ENCODE measurements at regions not wholly inside any gene's neighbourhood (a gene's known extent, or its start where the extent isn't known, plus 50 kb on each side); places are given as distances from the start of the nearest gene placed in this dataset.

DNA sequence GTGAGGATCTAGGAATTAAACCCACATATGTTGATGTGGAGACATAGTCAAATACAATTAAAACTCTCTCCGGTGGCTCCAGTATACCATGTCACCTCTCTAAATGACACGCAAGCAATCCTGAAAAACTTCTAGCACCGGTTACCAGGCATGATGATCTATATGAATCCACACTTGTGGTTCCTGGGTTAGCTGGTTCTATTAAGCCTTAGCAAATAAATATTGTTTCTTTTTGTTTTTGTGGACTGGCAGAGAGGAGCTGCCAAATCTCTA, 104.8 kb downstream of the SEC61B start:
- DNase-seq (ENCODE audit: low read depth), result no peak

DNA sequence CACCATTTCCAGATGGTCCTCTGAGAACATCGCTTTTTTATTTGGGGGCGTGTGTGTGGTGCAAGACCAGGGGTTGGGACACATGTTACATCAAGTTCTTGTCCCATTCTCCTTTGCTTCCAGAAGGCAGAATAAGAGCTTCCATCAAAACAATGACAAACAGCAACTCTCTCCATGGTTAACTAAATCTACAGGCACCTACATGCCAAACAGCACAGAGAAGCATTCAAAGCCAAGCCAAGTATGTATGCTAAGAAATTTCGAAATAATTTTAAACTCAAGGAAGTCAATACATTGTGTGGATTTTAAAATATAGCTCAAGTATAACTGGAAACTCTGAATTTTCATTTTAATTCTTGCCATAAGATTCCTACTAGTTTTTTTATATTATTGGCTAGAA, 105.6 kb downstream of the SEC61B start:
- DNase-seq (ENCODE audit: low read depth), result no peak

DNA sequence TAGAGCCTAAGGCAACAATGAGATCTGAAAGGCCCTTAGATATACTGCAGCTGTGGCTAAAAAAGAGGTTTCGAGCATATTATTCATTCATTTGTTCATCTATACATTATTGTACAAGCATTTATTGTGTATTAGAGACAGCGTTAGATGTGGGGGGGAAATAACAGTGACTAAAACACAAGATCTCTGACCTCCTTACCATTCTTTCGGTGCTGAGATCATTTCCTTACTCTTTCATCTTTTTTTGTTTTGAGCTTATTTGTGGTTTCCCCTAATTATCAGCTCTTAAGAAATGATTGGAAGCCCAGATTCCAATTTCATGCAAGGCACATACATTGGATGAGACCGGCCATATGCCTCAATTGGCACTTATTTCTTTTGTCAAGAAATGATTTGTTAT, 113.2 kb downstream of the SEC61B start:
- no peak for DNase-seq (ENCODE audit: low read depth)

DNA sequence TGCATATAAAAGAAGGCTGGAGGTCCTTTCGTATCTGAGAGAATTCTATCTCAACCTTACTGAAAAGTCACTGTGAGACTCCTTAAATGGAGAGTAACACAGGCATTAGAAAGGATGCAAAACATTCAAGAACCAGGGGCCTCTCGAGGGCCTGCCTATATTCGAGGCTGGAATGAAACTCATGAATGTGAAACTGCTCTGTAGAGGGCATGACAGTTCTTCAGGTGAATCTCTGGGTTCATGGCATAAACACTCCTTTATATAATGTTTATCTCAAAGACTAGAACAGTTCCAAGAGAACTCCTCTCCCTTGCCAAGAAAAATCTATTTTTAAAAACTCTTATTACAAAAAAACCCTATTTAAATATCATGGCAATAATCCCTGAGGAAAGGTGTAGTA, 113.9 kb downstream of the SEC61B start:
- no peak for DNase-seq (ENCODE audit: low read depth)

DNA sequence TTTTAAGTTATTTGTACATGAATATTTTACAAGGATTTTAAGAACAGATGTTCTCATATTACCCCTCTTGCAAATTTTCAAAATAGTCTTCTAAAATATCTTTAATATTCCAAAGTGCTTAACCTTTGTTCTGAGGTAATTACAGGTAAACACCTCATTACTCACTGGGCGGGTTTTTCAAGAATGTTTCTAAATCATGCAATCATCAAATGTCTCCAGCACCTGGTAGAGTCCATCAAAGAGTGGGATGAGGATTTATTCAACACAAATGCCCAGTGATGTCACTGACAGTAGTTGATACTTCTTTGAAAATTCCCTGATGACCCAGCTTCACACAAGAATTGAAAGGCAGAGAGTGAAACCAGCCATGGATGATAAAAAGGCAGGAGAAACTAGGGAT, 114.4 kb downstream of the SEC61B start:
- no peak for DNase-seq (ENCODE audit: low read depth)

- DNase-seq (ENCODE audit: low read depth), result peak; percentile 40
Observed at GRCh38 chr9:99340281-99340680, 118.2 kb downstream of the SEC61B start.

DNA sequence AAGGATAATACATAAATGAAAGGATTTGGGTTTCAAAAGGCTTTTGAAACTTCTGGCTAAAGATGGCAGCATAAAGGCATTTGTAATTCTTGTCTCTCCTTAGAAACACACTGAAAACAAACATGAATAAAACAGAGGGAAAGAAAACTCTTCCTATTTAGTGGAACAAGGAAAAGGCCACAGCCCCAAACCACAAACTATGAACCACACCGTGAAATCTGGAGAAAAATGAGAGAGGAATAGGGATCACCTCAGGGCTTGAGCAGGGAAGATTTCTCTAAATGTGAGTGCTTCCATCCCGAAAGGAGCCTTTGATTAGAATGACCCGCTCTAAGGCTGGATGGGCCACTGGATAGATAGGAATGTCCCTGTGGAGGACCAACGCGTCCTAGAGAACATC, 119.6 kb downstream of the SEC61B start:
- no peak for DNase-seq (ENCODE audit: low read depth)

DNA sequence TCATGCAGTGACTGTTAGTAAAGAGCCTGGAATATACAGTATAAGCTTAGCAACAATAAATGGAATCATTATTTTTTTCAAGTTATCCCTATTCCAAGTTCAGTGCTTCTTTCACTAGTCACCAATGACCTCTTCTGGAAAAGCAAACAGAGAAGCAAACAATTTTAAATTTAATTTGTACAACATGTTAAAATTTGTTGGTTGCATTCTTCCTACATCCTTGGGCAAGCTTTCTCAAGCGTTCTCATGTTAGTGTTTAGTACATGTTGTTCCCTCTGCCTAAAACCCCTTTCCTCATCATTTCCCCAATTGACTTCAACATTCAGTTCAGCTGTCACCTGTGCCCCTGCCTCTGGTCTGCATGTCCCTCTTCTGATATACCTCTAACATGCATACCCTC, 123.4 kb downstream of the SEC61B start:
- DNase-seq (ENCODE audit: low read depth), result no peak

- DNase-seq (ENCODE audit: low read depth), result peak; percentile 36
Observed at GRCh38 chr9:99345942-99346341, 123.9 kb downstream of the SEC61B start.

- no peak for DNase-seq (ENCODE audit: low read depth)
Observed at GRCh38 chr9:99347568-99347967, 125.5 kb downstream of the SEC61B start.

DNA sequence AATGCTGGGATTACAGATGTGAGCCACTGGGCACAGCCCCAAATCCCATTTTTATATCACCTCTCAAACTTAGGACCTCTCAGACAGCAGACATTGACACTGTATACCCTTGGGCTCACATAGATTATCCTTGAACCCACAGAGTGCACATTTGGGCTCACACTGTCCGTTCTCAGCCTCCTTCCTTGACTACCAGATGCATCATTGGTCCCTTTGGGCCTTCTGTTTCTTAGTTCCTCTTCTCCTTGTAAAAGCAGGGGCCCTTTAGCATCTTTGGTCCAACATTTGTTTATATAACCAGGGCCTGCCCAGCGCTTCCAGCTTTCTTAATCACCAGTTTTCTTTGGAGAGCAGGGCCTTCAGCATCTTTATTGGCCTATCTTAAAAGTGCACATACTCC, 126.2 kb downstream of the SEC61B start:
- no peak for DNase-seq (ENCODE audit: low read depth)

DNA sequence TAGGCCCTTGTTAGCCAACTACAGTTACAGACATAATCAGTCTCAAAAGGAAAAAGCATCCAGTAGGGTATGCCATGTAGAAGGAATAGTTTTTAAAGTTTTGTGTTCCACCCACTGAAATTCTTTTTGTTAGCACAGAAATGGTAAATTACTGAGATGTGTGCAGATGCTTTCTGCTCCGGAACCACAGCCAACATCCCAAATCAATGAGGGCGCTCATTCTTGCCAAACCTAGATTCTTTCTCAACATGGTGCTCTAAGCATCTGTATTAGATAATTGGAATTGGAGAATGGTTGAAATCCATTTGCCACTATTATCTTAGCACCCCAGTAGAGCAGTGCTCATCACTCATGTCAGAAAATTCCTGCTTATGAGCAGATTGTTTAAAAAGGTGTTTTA, 127.8 kb downstream of the SEC61B start:
- DNase-seq (ENCODE audit: low read depth), result no peak

GRCh38 chr9:99350461-99350860, 128.4 kb downstream of the SEC61B start:
- no peak for DNase-seq (ENCODE audit: low read depth)

- no peak for DNase-seq (ENCODE audit: low read depth)
Observed at GRCh38 chr9:99351647-99352046, 129.6 kb downstream of the SEC61B start.

DNA sequence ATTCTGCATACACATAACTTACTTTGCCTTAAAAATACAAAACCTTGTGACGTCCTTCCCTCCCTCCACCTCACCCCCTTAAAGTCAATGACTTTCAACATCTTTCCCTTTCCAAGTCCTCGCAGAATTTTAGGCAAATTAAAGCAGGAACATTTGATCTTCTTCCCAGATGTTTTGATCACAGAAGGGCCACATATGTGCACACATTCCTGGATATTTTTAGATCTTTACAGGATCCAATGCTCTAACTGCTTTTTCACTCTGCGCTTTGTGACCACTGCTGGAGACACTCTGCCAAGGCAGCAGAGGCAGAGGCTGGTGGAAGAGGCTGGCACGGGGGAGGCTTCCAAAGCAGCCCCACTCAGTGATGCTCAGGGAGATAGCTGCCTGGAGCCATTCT, 130.7 kb downstream of the SEC61B start:
- no peak for DNase-seq (ENCODE audit: low read depth)

- peak; percentile 82 for DNase-seq (ENCODE audit: low read depth)
Observed at GRCh38 chr9:99353408-99353807, 131.3 kb downstream of the SEC61B start.

DNA sequence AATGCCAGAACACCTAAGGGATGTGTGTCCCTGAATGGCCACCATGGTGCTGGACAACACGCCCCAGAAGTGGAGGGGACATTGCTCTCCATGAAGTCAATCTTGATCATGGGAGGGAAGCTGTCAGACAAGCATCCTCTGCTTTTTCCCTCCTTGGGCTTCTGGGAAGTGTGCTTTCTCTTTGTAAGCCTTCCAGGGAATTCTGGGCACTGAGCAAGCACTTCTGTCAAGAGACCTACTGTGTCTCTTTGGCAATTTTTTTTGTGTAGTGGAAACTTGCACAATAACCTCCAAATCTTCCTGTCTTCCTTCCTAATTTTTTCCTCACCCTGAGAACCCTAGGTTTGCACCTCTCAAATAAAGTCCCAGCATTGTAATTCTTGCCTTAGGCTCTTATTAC, 132.0 kb downstream of the SEC61B start:
- no peak for DNase-seq (ENCODE audit: low read depth)

DNA sequence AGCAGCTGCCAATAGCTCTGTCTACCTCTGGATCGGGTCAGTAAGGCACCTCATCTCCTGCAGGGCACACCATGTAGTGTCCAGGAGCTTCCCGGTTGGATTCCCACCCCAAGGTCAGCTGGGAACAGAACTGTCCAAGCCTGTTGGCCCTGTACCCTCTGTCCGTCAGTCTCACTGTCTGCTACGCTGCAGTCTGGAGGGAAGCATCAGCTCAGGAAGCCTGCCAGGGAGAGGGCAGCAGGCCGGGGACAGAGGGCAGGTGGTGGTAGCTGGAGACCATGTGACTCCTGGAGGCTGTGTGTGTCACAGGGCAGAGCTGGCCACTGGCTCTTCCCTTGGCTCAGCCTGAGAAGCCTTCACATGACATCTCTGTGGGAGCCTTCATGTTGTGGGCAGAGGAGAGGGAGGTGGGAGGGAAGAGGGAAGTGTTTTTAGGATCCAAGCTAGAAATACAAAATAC, 134.5 kb downstream of the SEC61B start:
- DNase-seq (ENCODE audit: low read depth), result no peak

DNA sequence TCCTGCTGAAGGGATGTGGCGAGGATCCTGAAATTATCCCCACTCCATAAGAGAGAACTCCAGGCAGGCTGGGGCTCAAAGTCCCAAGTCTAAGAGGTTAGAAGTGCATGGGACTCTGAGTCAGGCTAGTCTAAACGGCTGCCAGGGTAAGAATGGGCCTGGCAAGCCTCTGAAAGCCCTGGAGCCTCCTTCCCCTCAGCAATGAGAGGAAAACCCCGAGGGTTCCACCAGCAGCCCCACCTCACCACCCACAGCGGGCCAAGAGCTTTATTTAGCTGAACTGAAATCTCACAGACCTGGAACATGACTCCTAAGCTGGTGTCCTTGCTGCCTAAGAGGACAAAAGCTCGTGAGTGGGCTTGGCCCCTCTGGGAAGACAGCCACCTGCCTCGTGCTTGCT, 135.5 kb downstream of the SEC61B start:
- no peak for DNase-seq (ENCODE audit: low read depth)

- no peak for DNase-seq (ENCODE audit: low read depth)
Observed at GRCh38 chr9:99358668-99359067, 136.6 kb downstream of the SEC61B start.

DNA sequence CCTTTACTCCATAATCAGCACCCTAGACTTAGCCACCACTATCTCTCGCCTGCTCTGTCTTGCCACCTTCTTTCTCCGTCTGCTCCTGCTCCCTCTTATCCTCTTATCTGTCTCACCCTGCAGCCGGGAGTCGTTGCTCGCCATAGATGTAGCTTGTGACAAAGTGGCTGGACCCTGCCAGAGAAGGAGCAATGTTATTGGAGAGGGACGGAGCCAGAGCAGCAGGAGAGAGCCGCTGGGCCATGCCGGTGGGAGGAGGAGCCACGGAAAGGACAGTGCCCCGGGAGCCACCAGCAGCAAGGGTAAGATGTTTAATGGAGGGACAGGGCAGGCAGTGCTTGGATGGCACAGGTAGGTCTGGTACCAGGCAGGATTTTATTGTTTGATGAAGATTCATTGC, 137.3 kb downstream of the SEC61B start:
- DNase-seq (ENCODE audit: low read depth), result no peak

GRCh38 chr9:99360026-99360425, 137.9 kb downstream of the SEC61B start:
- DNase-seq (ENCODE audit: low read depth), result no peak

GRCh38 chr9:99361817-99362216, 139.7 kb downstream of the SEC61B start:
- no peak for DNase-seq (ENCODE audit: low read depth)

DNA sequence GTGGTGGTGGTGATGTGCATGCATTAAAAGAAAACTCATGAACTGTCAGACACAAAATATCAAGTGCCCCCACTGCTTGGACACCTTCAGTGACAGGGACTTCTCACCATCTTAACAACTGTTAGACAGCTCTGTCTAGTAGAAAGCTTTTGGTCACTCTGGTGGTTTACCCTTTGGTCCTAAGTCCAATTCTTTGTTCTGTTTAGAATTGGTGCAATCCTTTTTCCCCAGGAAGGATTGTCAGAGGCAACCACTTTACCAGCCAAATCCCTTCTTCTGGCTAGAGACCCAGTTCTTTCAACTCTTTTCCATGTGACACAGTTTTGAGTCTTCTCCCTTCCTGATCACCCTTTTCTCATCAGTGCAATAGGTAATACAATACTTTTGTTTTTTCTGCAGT, 140.2 kb downstream of the SEC61B start:
- no peak for DNase-seq (ENCODE audit: low read depth)

- no peak for DNase-seq (ENCODE audit: low read depth)
Observed at GRCh38 chr9:99363509-99363908, 141.4 kb downstream of the SEC61B start.

Measured in HS-5 (cell line).